T47D (cell line): ENCODE measurements at regions not wholly inside any gene's neighbourhood (a gene's known extent, or its start where the extent isn't known, plus 50 kb on each side); places are given as distances from the start of the nearest gene placed in this dataset.

Experiments
- DNase-seq, 2 experiments: peaks; one replicate each; pipeline versions ENCODE4 v3.0.0 to v3.0.0-alpha.2; 2011 to 2012; ENCODE audit warnings: low read depth in 1 of 2, low spot score in 1 of 2
- JUND ChIP-seq: IDR thresholded peaks from 2 replicates; pipeline ENCODE4 v1.6.1; 2012; ENCODE audit warnings: low read depth
- in situ Hi-C: cut with HindIII; loops from 2 replicates; pipeline ENCODE4 v1.10.0; 2016; ENCODE audit warnings: low sequenced_read_pairs, low pct_unique_long_range_greater_than_20kb

- no peak for TF ChIP-seq JUND
- in situ Hi-C loops = no loop called here
- no peak for DNase-seq
Measured at GRCh38 chr3:43873723-43874122, 183.0 kb downstream of the ABHD5 start.

GRCh38 chr3:43874290-43874689 is 183.6 kb downstream of the ABHD5 start:
- in situ Hi-C loops = no loop called here
- no peak for DNase-seq
- TF ChIP-seq JUND = no peak

GRCh38 chr3:43874731-43875130 is 184.0 kb downstream of the ABHD5 start:
- DNase-seq = no peak
- no peak for TF ChIP-seq JUND
- in situ Hi-C loops = no loop called here

GRCh38 chr3:43876648-43877047 is 185.9 kb downstream of the ABHD5 start:
- no peak for TF ChIP-seq JUND
- in situ Hi-C loops = no loop called here
- no peak for DNase-seq

GRCh38 chr3:43879166-43879565 is 188.4 kb downstream of the ABHD5 start:
- in situ Hi-C loops = no loop called here
- DNase-seq = peak in 1 of 2 experiments; percentile 81
- no peak for TF ChIP-seq JUND

GRCh38 chr3:43882976-43883680 is 192.4 kb downstream of the ABHD5 start:
- TF ChIP-seq JUND = no peak
- no peak for DNase-seq
- in situ Hi-C loops = no loop called here

- TF ChIP-seq JUND = no peak
- in situ Hi-C loops = no loop called here
- peak in 1 of 2 experiments; percentile 53 for DNase-seq
Measured at GRCh38 chr3:43883729-43884396, 193.1 kb downstream of the ABHD5 start.

GRCh38 chr3:43884581-43884980 is 193.8 kb downstream of the ABHD5 start:
- no peak for DNase-seq
- no peak for TF ChIP-seq JUND
- in situ Hi-C loops = no loop called here

- DNase-seq = no peak
- in situ Hi-C loops = no loop called here
- no peak for TF ChIP-seq JUND
Measured at GRCh38 chr3:43885908-43886618, 195.3 kb downstream of the ABHD5 start.

- TF ChIP-seq JUND = no peak
- no peak for DNase-seq
- in situ Hi-C loops = no loop called here
Measured at GRCh38 chr3:43892061-43892460, 201.3 kb downstream of the ABHD5 start.

- DNase-seq = no peak
- in situ Hi-C loops = no loop called here
- TF ChIP-seq JUND = no peak
Measured at GRCh38 chr3:43892526-43892925, 201.8 kb downstream of the ABHD5 start.

- TF ChIP-seq JUND = no peak
- in situ Hi-C loops = no loop called here
- no peak for DNase-seq
Measured at GRCh38 chr3:43893727-43894126, 203.0 kb downstream of the ABHD5 start.
